ENCODE measurements at regions not wholly inside any gene's neighbourhood (a gene's known extent, or its start where the extent isn't known, plus 50 kb on each side); places are given as distances from the start of the nearest gene placed in this dataset.

DNA sequence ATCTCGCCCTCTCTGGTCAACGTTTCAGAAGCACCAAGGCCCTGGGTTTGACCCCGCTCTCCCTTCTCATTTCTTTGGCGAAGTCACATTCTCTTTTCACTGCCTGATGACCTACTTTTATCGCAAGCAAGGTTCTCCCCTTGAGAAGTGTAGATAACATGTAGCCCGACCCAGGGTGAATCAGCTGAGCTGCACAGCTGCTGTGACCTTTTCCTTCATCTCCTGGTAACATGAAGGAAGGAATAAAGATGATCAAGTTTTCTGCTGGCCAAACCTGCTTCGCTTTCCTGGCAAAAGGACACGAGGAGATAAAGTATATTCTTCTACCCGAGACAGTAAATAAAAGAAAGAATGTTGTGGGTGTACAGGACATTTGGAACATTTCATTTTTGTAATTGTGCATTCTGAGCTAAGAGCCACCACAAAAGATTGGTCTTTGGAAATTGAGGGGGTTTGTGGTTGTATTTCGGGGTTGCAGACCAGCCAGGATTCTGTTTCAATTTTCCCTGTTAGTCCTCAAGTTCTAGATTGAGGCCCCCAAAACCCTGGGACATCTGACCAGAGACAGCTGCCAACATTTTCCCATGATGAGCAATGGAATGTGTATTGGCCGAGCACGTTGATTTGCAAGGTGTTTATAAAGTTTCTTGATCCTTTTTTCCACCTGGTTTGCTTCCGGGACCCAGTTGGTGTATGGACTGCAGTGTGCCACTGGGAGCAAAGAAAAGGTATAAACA, 155.1 kb upstream of the ZNF462 start:
- no peak for DNase-seq (ENCODE audit: low read depth)
- H3K4me3 ChIP-seq (ENCODE audit: low read depth, low read length), result no peak overlapping the region
- TF ChIP-seq CTCF (IDR thresholded peaks at IDR 0.05; ENCODE audit: insufficient read depth, low read depth, low read length, missing control alignments), result no peak

DNA sequence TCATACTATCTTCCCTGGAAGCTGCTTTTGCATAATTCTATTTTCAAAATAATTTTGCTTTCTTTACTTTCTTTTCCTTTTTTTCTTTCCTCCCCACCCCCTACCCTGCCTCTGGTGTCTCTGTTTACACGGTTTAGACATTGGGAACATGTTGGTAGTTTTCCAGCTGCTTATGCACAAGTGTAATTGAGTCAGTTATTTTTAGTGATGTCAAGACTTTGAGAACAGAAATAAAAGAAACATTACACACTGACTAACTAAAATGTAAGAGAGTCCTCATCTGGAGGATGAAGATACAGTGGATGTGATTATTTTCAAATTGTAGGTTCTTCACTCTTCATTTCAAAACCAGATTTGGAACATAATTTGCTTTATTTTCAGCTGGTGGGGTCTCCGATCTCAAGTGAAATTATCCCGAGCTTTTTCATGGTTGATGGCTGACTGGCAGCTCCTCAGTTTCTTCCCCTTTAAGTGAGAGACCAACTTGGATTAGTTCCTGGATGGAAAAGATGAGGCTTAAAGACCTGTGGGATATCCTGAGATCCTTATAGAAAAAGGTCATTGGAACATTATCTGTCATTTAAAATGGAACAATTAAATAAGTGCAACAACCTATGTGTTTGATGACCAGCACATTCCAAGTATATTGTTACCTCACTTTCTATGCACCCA, 154.4 kb upstream of the ZNF462 start:
- no peak for TF ChIP-seq CTCF (IDR thresholded peaks at IDR 0.05; ENCODE audit: insufficient read depth, low read depth, low read length, missing control alignments)
- H3K4me3 ChIP-seq (ENCODE audit: low read depth, low read length), result no peak overlapping the region
- DNase-seq (ENCODE audit: low read depth), result no peak

- DNase-seq (ENCODE audit: low read depth), result no peak
- no peak overlapping the region for H3K4me3 ChIP-seq (ENCODE audit: low read depth, low read length)
- TF ChIP-seq CTCF (IDR thresholded peaks at IDR 0.05; ENCODE audit: insufficient read depth, low read depth, low read length, missing control alignments), result no peak
These were observed 150.7 kb upstream of the ZNF462 start for GRCh38 chr9:106712279-106712678.

DNA sequence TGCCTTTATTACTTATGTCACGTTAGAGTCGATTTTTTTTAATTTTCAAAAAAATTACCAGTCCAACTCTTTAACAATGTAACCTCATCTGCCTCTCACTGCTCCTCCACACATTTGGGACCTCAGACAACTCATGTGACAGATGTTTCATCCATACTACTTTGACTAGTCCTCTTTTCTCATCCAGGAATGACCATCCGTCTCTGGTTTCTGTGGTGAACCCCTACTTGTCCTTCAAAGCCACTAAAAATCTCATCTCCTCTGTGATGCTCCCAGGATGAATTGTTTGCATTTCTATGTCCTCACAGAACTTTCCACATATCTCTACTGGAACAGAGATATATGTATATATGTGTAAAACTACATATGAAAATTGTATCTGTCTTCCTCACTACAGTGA, 149.8 kb upstream of the ZNF462 start:
- no peak for DNase-seq (ENCODE audit: low read depth)
- no peak for TF ChIP-seq CTCF (IDR thresholded peaks at IDR 0.05; ENCODE audit: insufficient read depth, low read depth, low read length, missing control alignments)
- H3K4me3 ChIP-seq (ENCODE audit: low read depth, low read length), result no peak overlapping the region

GRCh38 chr9:106716820-106717219, 146.1 kb upstream of the ZNF462 start:
- H3K4me3 ChIP-seq (ENCODE audit: low read depth, low read length), result no peak overlapping the region
- DNase-seq (ENCODE audit: low read depth), result no peak
- no peak for TF ChIP-seq CTCF (IDR thresholded peaks at IDR 0.05; ENCODE audit: insufficient read depth, low read depth, low read length, missing control alignments)

- DNase-seq (ENCODE audit: low read depth), result no peak
- no peak overlapping the region for H3K4me3 ChIP-seq (ENCODE audit: low read depth, low read length)
- no peak for TF ChIP-seq CTCF (IDR thresholded peaks at IDR 0.05; ENCODE audit: insufficient read depth, low read depth, low read length, missing control alignments)
These were observed 145.3 kb upstream of the ZNF462 start for GRCh38 chr9:106717686-106718085.

Measured in GM12865 (cell line).